HepG2 (cell line): ENCODE measurements at regions not wholly inside any gene's neighbourhood (a gene's known extent, or its start where the extent isn't known, plus 50 kb on each side); places are given as distances from the start of the nearest gene placed in this dataset.

Experiments
- NFIB ChIP-seq: sonication (generic); formaldehyde crosslinking; IDR thresholded peaks from 2 replicates; pipeline ENCODE4 v1.9.0; 2021; ENCODE audit warnings: missing genetic modification reagents, mild to moderate bottlenecking, borderline replicate concordance
- POLR2AphosphoS5 ChIP-seq: IDR thresholded peaks from 2 replicates; pipeline ENCODE4 v1.6.1; 2012; ENCODE audit warnings: low read depth, low read length
- RELA ChIP-seq: sonication (generic); formaldehyde crosslinking; IDR thresholded peaks from 2 replicates; pipeline ENCODE4 v1.4.0; 2020; ENCODE audit warnings: missing genetic modification reagents
- RXRA ChIP-seq: sonication (generic); formaldehyde crosslinking; IDR thresholded peaks from 2 replicates; pipeline ENCODE4 v1.5.1; 2020; ENCODE audit warnings: missing genetic modification reagents
- TF ChIP-seq, protein P1 (sequence below): sonication (generic); formaldehyde crosslinking; IDR thresholded peaks from 2 replicates; pipeline ENCODE4 v1.5.0; 2020; ENCODE audit warnings: mild to moderate bottlenecking, missing genetic modification reagents, moderate library complexity
- TF ChIP-seq, protein P2 (sequence below): sonication (generic); formaldehyde crosslinking; conservative IDR thresholded peaks from 2 replicates; pipeline ENCODE4 v1.4.0; 2020; ENCODE audit warnings: missing genetic modification reagents

- TF ChIP-seq, protein P1, sequence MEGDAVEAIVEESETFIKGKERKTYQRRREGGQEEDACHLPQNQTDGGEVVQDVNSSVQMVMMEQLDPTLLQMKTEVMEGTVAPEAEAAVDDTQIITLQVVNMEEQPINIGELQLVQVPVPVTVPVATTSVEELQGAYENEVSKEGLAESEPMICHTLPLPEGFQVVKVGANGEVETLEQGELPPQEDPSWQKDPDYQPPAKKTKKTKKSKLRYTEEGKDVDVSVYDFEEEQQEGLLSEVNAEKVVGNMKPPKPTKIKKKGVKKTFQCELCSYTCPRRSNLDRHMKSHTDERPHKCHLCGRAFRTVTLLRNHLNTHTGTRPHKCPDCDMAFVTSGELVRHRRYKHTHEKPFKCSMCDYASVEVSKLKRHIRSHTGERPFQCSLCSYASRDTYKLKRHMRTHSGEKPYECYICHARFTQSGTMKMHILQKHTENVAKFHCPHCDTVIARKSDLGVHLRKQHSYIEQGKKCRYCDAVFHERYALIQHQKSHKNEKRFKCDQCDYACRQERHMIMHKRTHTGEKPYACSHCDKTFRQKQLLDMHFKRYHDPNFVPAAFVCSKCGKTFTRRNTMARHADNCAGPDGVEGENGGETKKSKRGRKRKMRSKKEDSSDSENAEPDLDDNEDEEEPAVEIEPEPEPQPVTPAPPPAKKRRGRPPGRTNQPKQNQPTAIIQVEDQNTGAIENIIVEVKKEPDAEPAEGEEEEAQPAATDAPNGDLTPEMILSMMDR (CRISPR knock-in tag) = no peak
- TF ChIP-seq NFIB (no peak), POLR2AphosphoS5 (no peak), RXRA (CRISPR knock-in tag) (no peak), RELA (no peak)
- TF ChIP-seq, protein P2, sequence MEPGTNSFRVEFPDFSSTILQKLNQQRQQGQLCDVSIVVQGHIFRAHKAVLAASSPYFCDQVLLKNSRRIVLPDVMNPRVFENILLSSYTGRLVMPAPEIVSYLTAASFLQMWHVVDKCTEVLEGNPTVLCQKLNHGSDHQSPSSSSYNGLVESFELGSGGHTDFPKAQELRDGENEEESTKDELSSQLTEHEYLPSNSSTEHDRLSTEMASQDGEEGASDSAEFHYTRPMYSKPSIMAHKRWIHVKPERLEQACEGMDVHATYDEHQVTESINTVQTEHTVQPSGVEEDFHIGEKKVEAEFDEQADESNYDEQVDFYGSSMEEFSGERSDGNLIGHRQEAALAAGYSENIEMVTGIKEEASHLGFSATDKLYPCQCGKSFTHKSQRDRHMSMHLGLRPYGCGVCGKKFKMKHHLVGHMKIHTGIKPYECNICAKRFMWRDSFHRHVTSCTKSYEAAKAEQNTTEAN (CRISPR knock-in tag) = no peak
Measured at GRCh38 chr14:29993143-29993542, 65.5 kb upstream of the PRKD1 start.
